ENCODE measurements at regions not wholly inside any gene's neighbourhood (a gene's known extent, or its start where the extent isn't known, plus 50 kb on each side); places are given as distances from the start of the nearest gene placed in this dataset.
"Not testable (repeated sequence)": the region's sequence is repeated elsewhere in the genome, so short reads cannot be mapped to it uniquely, and the experiment has no call there.

DNA sequence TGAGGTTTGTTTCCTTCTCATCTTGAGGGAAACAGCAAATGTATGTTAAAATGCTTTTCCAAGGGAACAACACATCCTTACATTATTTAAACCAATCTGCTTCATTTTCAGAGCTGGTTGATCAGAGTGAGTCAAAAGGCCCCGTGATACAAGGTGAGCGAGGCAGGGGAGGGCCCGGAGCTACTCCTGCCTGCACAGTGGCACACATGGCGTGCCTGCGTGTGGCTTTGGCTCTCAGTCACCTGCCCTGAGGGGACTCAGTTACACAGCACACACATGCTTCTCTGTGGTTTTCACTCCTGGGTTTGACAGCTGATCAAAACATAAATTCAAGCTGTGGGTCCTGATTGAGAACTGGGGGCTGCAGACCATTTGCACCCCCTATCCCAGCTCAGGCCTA lies 105.3 kb downstream of the NSUN5 start:
- TF ChIP-seq POLR2A (IDR thresholded peaks at IDR 0.05): not testable (repeated sequence)
- TF ChIP-seq, protein P1, sequence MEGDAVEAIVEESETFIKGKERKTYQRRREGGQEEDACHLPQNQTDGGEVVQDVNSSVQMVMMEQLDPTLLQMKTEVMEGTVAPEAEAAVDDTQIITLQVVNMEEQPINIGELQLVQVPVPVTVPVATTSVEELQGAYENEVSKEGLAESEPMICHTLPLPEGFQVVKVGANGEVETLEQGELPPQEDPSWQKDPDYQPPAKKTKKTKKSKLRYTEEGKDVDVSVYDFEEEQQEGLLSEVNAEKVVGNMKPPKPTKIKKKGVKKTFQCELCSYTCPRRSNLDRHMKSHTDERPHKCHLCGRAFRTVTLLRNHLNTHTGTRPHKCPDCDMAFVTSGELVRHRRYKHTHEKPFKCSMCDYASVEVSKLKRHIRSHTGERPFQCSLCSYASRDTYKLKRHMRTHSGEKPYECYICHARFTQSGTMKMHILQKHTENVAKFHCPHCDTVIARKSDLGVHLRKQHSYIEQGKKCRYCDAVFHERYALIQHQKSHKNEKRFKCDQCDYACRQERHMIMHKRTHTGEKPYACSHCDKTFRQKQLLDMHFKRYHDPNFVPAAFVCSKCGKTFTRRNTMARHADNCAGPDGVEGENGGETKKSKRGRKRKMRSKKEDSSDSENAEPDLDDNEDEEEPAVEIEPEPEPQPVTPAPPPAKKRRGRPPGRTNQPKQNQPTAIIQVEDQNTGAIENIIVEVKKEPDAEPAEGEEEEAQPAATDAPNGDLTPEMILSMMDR (IDR thresholded peaks at IDR 0.05): not testable (repeated sequence)

All from uterus (tissue), 2 donors.